Sciatic nerve (tissue), 2 donors: ENCODE measurements at regions not wholly inside any gene's neighbourhood (a gene's known extent, or its start where the extent isn't known, plus 50 kb on each side); places are given as distances from the start of the nearest gene placed in this dataset.

Experiments
- ATAC-seq: fragments of 200-7000 bp; cut with Tn5 transposase; one replicate; pipeline ENCODE4 v1.9.1; 2020; ENCODE audit warnings: mild to moderate bottlenecking, moderate library complexity
- DNase-seq: peaks from one replicate; pipeline ENCODE4 v3.0.0-alpha.2; 2020; ENCODE audit warnings: low spot score
- intact Hi-C: fragments of 100-400 bp; cut with DNase I; formaldehyde crosslinking; loops from one replicate; pipeline ENCODE4 v1.14.2; 2022
- donor health status: DM: no; HTN: no; CAD: no.
- donor health status: DM: no; HTN: no; CAD: no.

DNA sequence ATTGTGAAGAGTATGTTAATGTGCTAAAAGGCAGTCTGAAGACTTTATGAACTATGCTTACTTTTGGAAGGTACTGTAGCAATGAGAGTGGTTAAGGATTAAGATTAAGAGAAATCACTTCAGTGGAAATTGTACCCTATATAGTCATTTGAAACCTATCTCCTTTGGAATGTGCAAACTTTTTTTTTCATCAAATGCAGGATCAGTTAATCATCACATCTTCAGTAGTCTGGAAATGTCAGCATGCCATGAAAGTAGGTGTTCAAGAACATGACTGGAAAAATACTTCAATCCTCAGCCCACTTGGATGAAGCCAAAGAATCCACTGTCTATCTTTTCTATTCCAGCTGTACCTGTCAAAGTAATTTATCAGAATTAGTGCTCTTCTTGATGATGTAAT, 157.8 kb upstream of the TMEM161B start:
- DNase-seq: no peak
- intact Hi-C loops: no loop called here
- ATAC-seq: no peak

DNA sequence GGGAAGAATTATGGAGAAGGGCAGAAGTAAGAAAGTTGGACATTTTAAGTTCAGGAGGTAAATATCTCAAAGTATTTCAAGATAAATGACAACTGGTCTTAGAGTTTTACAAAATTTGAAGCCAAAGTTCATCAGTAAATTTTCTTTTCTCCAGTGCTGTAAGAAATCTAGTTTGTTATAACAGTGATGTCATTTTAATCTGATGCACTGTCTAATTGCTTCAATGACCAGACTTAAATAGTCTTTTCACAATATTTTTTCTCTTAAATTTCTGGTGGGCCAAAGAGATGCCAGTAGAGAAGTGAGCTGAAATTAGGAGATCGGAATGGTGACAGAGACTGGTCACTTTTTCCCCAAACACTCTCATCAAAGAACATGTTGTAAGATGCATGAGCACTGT, 156.5 kb upstream of the TMEM161B start:
- intact Hi-C loops: no loop called here
- DNase-seq (no peak), ATAC-seq (no peak)

DNA sequence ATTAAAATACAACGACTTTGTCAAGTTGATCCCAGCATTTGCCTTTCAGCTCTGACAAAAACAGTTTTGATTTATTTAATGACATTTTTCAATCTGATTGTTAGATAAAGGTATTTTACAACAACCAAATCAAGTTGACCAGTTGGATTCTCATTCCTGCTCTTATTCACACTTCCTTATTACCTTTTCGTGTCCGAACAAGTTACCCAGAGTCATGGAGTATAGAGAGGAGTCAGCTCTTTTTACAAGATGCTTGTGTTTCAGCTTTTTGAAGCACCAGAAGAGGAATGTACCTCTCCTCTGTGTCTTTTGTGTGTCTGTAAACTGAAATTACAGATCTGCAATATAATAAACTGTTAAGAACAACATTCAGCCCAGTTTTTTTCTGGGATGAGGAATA, 151.3 kb upstream of the TMEM161B start:
- DNase-seq (no peak), ATAC-seq (no peak)
- intact Hi-C loops: no loop called here

DNA sequence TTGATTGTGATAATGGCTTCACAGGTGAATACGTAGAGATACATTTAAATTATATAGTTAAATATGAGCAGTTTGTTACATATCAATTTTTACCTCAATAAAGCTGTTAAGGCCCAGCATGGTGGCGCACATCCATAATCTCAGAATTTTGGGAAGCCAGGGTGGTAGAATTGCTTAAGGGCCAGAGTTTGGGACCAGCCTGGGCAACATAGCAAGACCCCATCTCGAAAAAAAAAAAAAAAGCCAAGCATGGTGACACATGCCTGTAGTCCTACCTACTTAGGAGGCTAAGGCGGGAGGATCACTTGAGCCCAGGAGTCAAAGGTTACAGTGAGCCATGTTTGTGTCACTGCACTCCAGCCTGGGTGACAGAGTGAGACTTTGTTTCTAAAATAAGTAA, 138.7 kb upstream of the TMEM161B start:
- intact Hi-C loops: no loop called here
- no peak for DNase-seq
- no peak for ATAC-seq

DNA sequence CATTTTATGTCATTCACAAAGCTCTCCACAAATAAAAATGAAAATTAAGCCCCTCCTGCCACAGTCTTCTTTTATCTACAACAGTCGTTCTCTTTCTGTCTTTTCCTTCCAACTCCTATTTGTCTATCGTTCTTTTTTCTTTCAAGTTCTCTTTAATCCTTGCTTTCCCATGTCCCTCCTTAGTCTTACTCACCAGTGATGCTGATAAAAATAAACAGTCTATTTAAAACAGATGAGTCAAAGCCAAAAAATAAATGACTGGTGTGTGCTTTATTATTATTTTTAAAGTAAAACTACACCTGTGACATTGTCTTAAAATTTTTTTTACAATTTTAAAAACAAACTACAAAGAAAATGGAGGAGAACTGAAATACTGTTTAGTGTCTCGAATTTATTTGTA, 137.1 kb upstream of the TMEM161B start:
- intact Hi-C loops: no loop called here
- no peak for ATAC-seq
- DNase-seq: no peak

DNA sequence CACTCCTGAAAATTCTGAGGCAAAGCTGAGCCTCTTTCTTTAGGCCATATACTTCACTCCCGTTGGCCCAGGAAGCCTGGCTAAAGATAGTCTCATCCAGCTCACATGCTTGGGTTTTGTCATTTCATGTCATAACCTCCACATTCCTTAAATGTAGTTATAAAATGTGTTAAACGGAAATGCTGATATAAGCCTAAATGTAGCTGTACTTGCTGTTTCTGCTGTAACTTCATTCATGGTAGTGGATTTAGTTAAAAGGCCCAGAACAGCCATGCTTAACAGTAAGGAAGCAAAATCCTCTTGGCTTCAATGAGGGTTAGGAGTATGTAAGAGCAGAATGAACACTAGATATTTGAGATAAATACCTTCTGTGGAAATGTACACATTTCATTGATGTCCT, 135.8 kb upstream of the TMEM161B start:
- DNase-seq (no peak), ATAC-seq (no peak)
- intact Hi-C loops: no loop called here

DNA sequence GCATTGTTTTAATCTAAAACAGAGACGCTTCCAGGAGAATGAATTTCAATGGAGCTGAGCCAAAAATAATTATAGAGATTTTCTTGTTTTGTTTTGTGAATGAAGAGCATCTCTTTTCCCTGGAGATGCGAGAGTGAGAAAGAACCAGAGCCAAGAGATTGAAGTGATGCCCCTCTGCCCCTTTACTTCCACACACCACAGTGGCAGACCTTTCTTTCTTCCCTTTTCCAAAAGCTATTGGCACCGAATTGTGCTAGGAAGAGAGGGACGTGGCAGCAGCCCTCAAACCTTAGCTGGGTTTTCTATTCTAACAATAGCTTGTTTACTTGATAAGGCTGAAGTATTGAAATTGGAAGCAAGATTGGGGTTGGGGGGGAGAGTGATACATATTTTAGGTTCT, 133.0 kb upstream of the TMEM161B start:
- no peak for DNase-seq
- intact Hi-C loops: no loop called here
- no peak for ATAC-seq

DNA sequence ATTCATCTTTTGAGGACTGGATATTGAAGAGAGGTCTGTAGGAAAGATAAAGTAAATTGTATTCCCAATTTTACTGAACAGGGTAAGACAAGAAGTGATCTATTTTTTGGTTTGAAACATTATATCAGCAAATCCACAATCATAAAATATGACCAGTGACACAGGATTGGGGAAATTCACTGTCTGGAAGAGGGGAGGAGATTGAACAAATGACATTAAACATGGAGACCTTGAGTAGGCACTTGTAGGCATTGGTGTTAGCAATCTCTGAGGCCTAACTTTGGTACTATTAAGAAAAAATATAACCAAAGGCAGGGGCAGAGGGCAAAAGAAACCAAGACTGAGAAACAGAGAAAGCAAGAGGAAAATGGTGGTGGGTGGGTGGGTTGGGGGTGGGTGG, 132.6 kb upstream of the TMEM161B start:
- ATAC-seq (no peak), DNase-seq (no peak)
- intact Hi-C loops: no loop called here

DNA sequence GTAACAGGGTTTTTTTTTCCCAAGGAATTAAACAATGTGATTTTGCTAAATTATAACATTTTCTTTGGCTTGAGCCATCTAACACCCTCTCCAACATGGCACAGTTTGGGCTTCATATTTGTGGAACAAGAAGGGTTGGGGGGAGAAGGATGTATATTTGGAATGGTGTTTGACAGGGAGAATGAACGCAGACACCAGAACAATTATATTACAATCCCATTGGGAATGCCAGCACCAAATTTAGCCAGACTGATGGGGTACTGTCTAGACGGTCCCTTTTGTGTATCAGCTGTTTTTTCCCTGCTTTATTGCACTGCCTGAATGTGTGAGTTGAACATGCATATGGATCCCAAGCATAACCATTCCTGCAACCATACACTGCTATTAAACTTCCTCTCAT, 130.9 kb upstream of the TMEM161B start:
- DNase-seq: no peak
- no peak for ATAC-seq
- intact Hi-C loops: loop anchor here (10.0 kb wide), 1 partner anchor 275 kb away; no protein-coding TSS in a partner anchor

DNA sequence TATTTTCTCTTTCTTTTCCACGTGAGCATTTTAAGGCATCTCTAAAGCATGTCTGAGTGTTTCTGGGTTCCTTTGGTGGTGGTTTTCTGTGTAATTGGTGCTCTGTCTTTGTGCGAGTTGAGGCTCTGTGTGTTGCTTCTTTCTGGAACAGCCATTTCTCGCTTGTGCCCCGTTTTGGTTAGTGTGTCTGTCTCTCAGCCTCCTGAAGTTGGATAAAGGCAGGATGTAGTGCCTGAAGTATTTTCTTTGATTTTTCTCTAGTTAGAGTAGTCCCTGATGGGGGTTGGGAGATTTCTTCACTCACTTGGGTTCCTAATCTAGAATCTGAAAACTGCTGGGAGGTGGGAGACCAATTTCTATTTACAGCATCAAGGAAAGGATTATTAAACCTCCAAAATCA, 129.7 kb upstream of the TMEM161B start:
- DNase-seq: no peak
- intact Hi-C loops: loop anchor here (10.0 kb wide), 1 partner anchor 276 kb away; no protein-coding TSS in a partner anchor
- ATAC-seq: no peak

DNA sequence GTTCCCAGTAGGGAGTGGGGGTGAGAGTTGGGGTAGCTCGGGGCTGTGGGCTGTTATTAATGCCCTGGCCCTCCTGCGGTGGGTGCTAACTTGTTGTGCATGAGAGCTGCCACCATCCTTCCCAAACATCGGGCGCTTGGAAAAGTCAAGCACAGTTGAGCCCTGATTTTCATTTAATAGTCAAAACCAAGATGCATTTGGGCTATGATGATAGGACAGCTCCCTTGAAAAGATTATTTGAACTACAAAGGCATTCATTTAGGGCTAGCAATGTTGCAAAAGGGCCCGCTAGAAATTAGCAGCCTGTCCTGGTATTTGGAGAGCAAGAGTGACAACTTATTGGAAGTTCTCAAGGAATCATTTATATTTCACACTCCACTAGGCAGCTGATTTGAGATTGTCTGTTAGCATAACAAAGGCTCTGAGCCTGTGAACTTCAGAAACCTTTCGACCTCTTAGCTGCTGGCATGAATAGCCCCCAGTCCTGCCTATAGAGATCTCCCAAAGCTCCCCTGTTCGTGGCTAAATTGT, 128.2 kb upstream of the TMEM161B start:
- intact Hi-C loops: loop anchor here (10.0 kb wide), 1 partner anchor 278 kb away; no protein-coding TSS in a partner anchor

DNA sequence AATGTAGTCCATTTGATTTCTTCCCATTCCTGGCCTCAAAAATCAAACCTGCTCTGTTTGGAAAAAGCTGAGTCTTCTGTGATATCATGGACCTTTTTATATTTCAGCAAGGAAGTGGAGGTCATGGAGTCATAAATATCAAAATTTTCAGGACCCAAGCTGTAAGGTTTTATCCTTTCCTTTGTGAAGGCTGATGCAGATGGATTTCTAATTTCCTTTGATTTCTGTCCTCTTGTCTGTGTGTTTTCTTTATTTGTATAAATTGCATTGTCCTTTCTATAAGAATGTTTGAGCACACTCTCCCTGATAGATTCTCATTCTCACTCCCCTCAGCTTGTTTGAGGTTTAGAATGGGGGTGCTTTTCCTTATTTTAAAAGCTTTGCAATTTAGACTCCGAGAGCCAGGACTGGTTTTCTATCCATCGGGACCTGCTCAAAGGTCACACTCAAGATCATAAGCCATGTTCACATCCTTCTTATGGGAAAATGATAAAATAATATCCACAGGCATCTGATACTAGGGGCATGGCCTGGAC, 127.4 kb upstream of the TMEM161B start:
- ATAC-seq (no peak), DNase-seq (no peak)
- intact Hi-C loops: loop anchor here (10.0 kb wide), 1 partner anchor 279 kb away; no protein-coding TSS in a partner anchor

More for the DNA sequence above, 128.2 kb upstream of the TMEM161B start:
- ATAC-seq (no peak), DNase-seq (no peak)

DNA sequence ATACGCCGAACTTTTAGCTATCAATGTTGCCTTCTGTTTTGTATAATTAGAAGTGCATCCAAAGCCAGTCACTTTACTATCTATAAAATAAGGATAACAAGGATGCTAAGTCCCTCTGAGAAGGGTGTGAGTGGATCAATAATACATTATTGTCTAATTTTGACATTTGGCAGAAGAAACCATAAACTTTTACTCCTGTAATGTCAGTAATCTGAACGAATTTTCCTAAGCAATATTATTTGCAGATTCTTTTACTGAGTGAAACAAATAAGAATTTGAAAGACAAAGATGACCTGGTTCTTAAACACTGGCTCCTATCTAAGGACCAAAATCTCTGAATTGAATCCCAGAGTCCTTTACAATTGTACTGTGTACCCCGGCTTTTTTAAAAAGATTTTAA, 126.6 kb upstream of the TMEM161B start:
- no peak for ATAC-seq
- no peak for DNase-seq
- intact Hi-C loops: loop anchor here (10.0 kb wide), 1 partner anchor 280 kb away; no protein-coding TSS in a partner anchor

DNA sequence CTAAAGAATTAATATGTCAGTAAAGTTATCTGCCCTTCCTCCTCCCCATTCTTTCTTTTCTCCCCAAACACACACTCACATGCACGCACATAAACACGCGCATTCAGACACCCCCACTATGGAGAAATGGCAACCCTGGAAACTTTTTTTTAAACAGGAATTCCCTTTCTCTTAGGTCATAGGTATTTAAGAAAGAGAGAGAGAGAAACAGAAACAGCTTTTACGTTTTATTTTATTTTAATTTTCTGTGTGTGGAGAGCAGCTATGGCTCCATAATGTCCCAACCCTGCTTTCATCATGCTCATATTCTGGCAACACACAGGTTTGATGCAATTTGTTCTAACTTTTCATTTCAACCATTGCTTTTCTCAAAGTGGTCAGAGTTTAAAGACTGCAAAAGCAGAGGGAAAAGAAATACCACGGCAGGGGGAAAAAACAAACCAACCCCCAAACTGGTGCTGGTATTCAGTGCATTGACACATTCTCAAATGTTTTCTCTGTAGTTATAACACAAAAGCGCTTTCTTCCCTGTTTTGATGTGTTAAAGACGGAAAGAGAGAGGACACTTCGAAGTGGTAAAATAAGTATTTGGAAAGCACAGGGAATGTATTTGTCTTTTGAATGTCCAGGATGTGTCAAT, 126.0 kb upstream of the TMEM161B start:
- no peak for ATAC-seq
- intact Hi-C loops: loop anchor here (10.0 kb wide), 1 partner anchor 280 kb away; no protein-coding TSS in a partner anchor
- no peak for DNase-seq

DNA sequence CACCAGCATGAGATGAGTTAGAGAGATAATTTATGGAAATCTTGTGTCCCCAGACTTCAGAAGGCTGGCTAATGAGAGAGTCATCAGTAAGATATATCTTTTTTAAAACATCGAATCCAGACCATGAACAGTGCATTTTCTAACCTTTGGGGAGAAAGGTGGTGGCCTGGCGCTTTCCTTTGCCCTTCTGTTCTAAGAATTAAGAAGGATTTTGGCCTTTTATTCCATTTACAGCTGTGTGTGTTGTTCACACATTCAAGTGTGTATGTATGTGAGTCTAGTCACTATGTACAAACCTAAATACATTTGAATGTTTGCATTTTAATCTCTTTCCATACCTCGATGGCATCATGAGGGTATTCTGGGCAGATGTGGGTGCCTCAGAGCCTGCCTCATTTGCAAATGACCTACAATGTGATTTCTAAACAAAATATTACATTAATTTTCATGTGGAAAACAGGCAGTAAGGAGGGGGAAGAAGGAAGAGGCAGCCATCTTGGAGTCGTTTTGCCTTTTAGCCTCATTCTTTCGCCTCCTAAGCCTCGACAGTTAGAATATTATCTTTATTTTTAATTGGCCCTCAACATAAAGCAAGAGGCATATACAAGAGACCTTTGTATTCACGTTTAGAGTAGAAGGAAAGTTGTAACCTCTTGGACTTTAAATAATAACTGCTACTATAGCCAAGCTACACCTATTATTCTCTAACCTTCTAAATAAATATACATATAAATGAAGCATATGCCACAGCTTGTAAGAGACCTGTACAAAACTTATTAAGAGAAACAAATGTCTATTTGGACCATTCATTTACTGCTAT, 125.3 kb upstream of the TMEM161B start:
- intact Hi-C loops: loop anchor here (10.0 kb wide), 1 partner anchor 281 kb away; no protein-coding TSS in a partner anchor
- no peak for DNase-seq
- ATAC-seq: no peak

DNA sequence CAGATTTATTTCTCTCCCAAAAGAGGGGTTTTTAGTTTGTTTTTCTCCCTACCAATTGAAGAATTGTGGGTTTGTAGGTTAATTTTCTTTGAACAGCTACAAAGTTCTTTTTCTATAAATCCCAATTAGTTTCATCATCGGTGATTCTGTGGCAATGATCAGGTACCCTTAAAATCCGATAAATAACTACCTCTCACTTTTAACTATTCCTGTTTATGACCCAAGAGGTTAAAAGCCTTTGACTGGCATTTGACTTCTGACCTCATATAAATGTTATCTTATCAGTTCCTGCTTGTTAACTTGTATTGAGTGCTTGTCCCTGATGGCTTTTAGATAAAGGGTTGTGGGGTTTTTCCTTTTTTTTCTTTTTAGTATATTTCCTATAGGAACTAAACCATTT, 124.4 kb upstream of the TMEM161B start:
- intact Hi-C loops: loop anchor here (10.0 kb wide), 1 partner anchor 282 kb away; no protein-coding TSS in a partner anchor
- ATAC-seq (no peak), DNase-seq (no peak)

DNA sequence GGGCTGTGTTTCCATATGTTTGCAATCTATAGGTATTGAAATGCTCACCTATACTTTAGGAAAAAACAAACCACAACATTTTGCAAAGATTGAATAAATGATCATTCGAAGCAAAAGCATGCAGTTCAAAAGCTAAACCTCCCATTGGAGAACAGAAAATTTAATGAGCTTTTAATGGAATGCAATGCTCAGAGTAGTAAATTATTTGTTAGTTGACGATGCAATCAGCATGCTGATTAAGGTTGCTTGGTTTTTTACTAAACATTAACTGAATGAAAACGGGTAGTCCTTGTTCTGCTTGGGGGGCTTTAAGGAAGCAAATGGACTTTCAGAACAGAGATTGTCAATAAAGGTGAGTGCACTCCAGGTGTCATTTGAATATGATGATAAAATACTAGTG, 123.3 kb upstream of the TMEM161B start:
- intact Hi-C loops: loop anchor here (10.0 kb wide), 1 partner anchor 283 kb away; no protein-coding TSS in a partner anchor
- ATAC-seq: no peak
- no peak for DNase-seq

DNA sequence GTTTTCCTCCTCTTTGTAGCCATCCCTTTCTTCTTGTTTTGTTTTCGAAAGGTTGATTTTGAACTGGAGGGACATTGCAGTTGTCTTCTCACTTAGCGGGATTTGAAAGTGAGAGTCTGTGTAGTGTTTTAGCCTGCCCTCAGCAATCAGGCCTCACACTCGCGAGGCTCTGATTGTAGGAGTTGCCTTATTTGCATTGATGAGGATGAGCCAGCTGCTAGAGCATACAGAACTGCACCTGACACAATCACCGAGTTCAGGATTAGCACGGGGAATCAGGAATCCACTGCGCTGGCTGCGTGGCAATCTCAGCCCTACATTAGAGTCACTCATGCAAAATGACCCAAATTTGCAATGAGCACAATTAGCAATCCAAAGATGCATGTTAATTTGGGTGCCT, 122.5 kb upstream of the TMEM161B start:
- DNase-seq (no peak), ATAC-seq (no peak)
- intact Hi-C loops: loop anchor here (10.0 kb wide), 1 partner anchor 284 kb away; no protein-coding TSS in a partner anchor

DNA sequence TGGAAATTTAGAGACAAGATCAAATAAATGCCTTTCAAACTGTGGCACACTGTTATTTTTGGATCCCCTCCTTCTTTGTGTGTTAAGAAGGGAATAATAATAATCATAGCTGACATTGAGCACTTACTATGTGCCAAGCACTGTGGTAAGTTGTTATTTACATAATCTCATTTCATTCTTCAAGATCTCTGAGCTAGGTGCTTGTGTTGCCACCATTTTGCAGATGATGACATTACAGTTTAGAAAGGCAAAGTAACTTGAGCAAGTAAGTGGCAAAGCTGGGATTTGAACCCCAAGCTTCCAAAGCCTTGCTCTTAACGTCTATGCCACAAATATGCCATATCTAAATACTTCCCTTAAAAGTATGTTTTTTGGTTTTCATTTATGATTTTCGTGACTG, 121.8 kb upstream of the TMEM161B start:
- ATAC-seq (no peak), DNase-seq (no peak)
- intact Hi-C loops: loop anchor here (10.0 kb wide), 1 partner anchor 284 kb away; no protein-coding TSS in a partner anchor

DNA sequence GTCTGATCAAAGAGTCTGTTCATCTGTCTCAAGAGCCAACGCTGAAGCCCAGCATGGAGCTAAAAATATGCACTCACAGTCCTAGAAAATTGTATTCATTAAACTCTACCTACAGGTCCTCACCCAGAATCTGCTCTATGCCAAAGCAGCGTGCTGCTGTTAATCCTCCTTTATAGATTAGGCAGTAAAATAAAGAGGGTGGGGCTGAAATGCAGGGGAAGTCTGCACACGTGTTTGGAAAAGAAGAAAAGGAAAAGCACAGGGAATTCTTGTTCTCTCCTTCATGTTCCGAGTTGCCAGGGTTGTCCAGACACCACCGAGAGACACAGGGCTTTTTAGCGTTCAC, 121.4 kb upstream of the TMEM161B start:
- DNase-seq (no peak), ATAC-seq (no peak)
- intact Hi-C loops: loop anchor here (10.0 kb wide), 1 partner anchor 285 kb away; no protein-coding TSS in a partner anchor
